NCI-H2227 (cell line): ENCODE measurements at regions not wholly inside any gene's neighbourhood (a gene's known extent, or its start where the extent isn't known, plus 50 kb on each side); places are given as distances from the start of the nearest gene placed in this dataset.
"Not testable (repeated sequence)": the region's sequence is repeated elsewhere in the genome, so short reads cannot be mapped to it uniquely, and the experiment has no call there.

Source experiments
- DNase-seq: peaks from one replicate; lab custom pipeline; 2025; ENCODE audit not compliant: unreplicated experiment; lab: John Stamatoyannopoulos, UW

- DNase-seq, result peak; percentile 15
These were observed 59.7 kb downstream of the NAA11 start for GRCh38 chr4:79266136-79266535.

- no peak for DNase-seq
These were observed 66.6 kb downstream of the NAA11 start for GRCh38 chr4:79259242-79259641.

GRCh38 chr4:79258614-79259176, 67.2 kb downstream of the NAA11 start:
- DNase-seq, result no peak

- no peak for DNase-seq
These were observed 67.8 kb downstream of the NAA11 start for GRCh38 chr4:79257953-79258613.

- DNase-seq, result peak; percentile 43
These were observed 70.1 kb downstream of the NAA11 start for GRCh38 chr4:79255793-79256192.

- no peak for DNase-seq
These were observed 71.9 kb downstream of the NAA11 start for GRCh38 chr4:79253924-79254323.

GRCh38 chr4:79253168-79253567, 72.7 kb downstream of the NAA11 start:
- DNase-seq, result no peak

GRCh38 chr4:79250887-79251286, 75.0 kb downstream of the NAA11 start:
- no peak for DNase-seq

GRCh38 chr4:79249881-79250503, 75.9 kb downstream of the NAA11 start:
- no peak for DNase-seq

GRCh38 chr4:79248610-79249009, 77.3 kb downstream of the NAA11 start:
- DNase-seq, result no peak

GRCh38 chr4:79247695-79248394, 78.0 kb downstream of the NAA11 start:
- no peak for DNase-seq

- not testable (repeated sequence) for DNase-seq
These were observed 80.5 kb downstream of the NAA11 start for GRCh38 chr4:79245200-79245940.

- no peak for DNase-seq
These were observed 84.0 kb downstream of the NAA11 start for GRCh38 chr4:79241846-79242245.

- no peak for DNase-seq
These were observed 88.0 kb downstream of the NAA11 start for GRCh38 chr4:79237851-79238250.

- DNase-seq, result no peak
These were observed 89.1 kb downstream of the NAA11 start for GRCh38 chr4:79236785-79237184.

GRCh38 chr4:79235095-79235494, 90.8 kb downstream of the NAA11 start:
- no peak for DNase-seq

- DNase-seq, result no peak
These were observed 92.0 kb downstream of the NAA11 start for GRCh38 chr4:79233820-79234219.

- no peak for DNase-seq
These were observed 93.3 kb downstream of the NAA11 start for GRCh38 chr4:79232540-79232939.

GRCh38 chr4:79227860-79228259, 98.0 kb downstream of the NAA11 start:
- no peak for DNase-seq

- DNase-seq, result peak; percentile 11
These were observed 100.5 kb downstream of the NAA11 start for GRCh38 chr4:79225360-79225759.

GRCh38 chr4:79224777-79225104, 101.1 kb downstream of the NAA11 start:
- DNase-seq, result no peak
